GM21529 (cell line): ENCODE measurements at regions not wholly inside any gene's neighbourhood (a gene's known extent, or its start where the extent isn't known, plus 50 kb on each side); places are given as distances from the start of the nearest gene placed in this dataset.
A peak's percentile ranks its signal among the peaks of the same experiment; 100 is the strongest.
"Not testable (repeated sequence)": the region's sequence is repeated elsewhere in the genome, so short reads cannot be mapped to it uniquely, and the experiment has no call there.

Experiments
- ATAC-seq: cut with Tn5 transposase; IDR thresholded peaks from one replicate; pipeline ENCODE4 v1.9.1; 2021; ENCODE audit not compliant: unreplicated experiment

GRCh38 chr6:4656106-4656505 is 120.1 kb upstream of the CDYL start:
- ATAC-seq = no peak

- ATAC-seq = no peak
These were observed 120.8 kb upstream of the CDYL start for GRCh38 chr6:4655196-4656025.

GRCh38 chr6:4653141-4653540 is 123.1 kb upstream of the CDYL start:
- ATAC-seq = no peak

GRCh38 chr6:4651831-4652467 is 124.3 kb upstream of the CDYL start:
- no peak for ATAC-seq

- ATAC-seq = no peak
These were observed 126.5 kb upstream of the CDYL start for GRCh38 chr6:4649728-4650127.

GRCh38 chr6:4647414-4648365 is 128.5 kb upstream of the CDYL start:
- ATAC-seq = no peak

- ATAC-seq = no peak
These were observed 130.4 kb upstream of the CDYL start for GRCh38 chr6:4645713-4646360.

- no peak for ATAC-seq
These were observed 131.2 kb upstream of the CDYL start for GRCh38 chr6:4644996-4645395.

GRCh38 chr6:4641461-4641860 is 134.7 kb upstream of the CDYL start:
- ATAC-seq = no peak

- ATAC-seq = no peak
These were observed 136.1 kb upstream of the CDYL start for GRCh38 chr6:4640139-4640538.

GRCh38 chr6:4638641-4639040 is 137.6 kb upstream of the CDYL start:
- no peak for ATAC-seq

- peak; percentile 77 for ATAC-seq
These were observed 138.3 kb upstream of the CDYL start for GRCh38 chr6:4637691-4638433.

GRCh38 chr6:4636881-4637224 is 139.4 kb upstream of the CDYL start:
- ATAC-seq = no peak

GRCh38 chr6:4636191-4636880 is 139.9 kb upstream of the CDYL start:
- ATAC-seq = no peak

GRCh38 chr6:4635666-4636065 is 140.5 kb upstream of the CDYL start:
- no peak for ATAC-seq

GRCh38 chr6:4632421-4632820 is 143.8 kb upstream of the CDYL start:
- no peak for ATAC-seq

- not testable (repeated sequence) for ATAC-seq
These were observed 146.4 kb upstream of the CDYL start for GRCh38 chr6:4629789-4630188.

- ATAC-seq = no peak
These were observed 150.6 kb upstream of the CDYL start for GRCh38 chr6:4625557-4625956.

- ATAC-seq = no peak
These were observed 151.5 kb upstream of the CDYL start for GRCh38 chr6:4624726-4625125.
